Stimulated activated naive CD4-positive, alpha-beta T cell treated with Interleukin-2 at 50 U/mL for 16 hours (primary cell): ENCODE measurements at regions not wholly inside any gene's neighbourhood (a gene's known extent, or its start where the extent isn't known, plus 50 kb on each side); places are given as distances from the start of the nearest gene placed in this dataset.
"Not testable (repeated sequence)": the region's sequence is repeated elsewhere in the genome, so short reads cannot be mapped to it uniquely, and the experiment has no call there.

ENCODE experiments used
- DNase-seq: peaks from one replicate; lab custom pipeline; 2025; lab: John Stamatoyannopoulos, UW

DNA sequence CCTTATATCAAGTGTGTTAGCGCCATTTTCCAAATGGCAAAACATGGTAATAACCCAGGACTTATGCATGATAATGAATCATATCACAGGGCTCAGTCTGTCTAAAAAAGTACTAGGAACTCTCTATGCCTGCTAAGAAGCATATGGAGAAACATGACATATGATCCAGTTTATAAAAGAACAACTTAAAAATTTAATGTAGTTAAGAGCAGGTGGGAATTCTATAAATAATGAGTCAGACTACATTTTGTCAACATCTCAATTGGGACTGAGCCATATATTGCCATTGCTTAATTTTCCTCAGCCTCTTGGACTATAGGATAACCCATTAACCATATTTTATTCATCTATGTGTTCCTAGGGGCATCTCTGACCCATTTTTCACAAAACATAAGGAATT lies 360.4 kb upstream of the AGA start:
- no peak for DNase-seq

DNA sequence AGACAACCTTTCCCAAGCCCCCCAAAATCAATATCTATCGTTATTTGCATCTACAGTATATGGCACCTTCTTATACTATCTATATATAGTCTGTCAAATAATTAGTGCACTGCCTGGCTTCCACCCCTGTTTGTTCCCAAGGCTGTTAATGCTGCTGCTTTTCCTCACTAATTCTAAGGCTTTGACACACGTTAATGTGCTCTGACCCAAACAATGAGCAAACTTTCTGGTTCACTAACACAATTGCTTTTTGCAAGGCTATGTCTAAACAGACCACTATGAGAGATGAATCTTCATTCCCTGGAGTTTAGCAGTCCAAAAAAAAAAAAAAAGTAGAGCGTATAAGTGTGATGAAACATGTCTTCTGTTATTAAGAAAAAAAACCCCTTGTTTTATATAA lies 360.9 kb upstream of the AGA start:
- no peak for DNase-seq

DNA sequence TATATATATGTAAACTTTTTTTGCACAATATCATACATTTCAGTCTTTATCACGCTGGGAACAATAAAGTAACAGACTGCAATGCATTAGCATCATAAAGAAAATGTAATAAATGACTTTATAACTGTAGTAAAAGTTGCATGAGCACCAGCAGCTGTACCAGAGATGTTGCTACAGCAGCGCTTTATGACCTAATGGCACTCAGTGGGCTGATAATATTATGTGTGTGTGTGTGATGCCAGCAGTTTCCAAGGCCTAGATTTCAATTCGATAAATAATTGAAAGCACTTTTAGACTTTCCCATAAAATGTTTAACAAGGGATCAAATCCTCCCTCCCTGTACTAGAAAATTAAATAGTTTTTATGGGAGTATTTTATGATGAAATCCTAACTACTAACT lies 367.6 kb upstream of the AGA start:
- DNase-seq: no peak

DNA sequence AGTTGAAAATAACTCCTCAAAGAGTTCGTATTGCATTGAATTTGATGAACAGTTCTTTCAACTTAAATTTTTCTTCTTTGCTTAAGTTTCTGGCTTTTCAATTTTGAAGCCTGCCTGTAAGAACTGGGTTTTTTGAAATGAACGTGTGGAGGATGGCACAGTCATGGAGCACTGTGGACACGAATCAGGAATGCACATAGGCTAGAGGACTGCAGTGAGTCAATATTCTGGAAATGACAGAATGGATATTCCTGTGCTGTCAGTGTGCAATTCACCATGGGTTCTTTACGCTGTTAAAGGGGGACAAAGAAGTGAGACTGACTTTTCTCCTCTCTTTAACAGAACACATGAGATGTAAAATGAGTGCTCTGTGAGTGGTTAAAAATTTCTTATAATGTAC lies 368.0 kb upstream of the AGA start:
- no peak for DNase-seq

DNA sequence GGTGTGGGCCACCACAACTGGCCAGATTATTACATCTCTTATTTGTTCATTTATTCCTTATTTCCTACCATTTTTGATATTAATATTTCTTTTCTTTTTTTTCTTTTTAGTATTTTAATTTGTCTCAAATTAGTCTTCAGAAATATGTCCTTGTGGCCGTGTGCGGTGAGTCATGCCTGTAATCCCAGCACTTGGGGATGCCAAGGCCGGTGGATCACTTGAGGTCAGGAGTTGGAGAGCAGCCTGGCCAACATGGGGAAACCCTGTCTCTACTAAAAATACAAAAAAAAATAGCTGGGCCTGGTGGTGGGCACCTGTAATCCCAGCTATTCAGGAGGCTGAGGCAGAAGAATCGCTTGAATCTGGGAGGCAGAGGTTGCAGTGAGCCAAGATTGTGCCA lies 376.2 kb upstream of the AGA start:
- not testable (repeated sequence) for DNase-seq

DNA sequence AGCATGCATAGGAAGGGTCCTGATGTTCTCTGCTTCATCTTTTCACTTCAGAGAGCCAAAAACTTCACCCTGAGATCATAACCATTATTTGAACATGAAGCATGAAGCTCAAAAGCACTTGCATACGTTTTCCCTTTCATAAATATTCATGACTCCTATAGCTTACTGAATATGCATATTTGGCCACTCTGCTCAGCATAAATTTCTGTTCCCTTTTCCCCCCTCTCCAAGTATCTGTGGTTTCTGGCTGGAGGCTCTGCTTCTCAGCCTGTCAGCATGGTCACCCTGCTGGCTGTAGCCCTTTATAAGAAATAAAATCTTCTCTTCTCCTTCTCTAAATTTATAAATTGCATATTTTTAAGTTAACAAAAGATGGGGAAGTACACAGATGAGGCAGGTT lies 384.7 kb upstream of the AGA start:
- no peak for DNase-seq

DNA sequence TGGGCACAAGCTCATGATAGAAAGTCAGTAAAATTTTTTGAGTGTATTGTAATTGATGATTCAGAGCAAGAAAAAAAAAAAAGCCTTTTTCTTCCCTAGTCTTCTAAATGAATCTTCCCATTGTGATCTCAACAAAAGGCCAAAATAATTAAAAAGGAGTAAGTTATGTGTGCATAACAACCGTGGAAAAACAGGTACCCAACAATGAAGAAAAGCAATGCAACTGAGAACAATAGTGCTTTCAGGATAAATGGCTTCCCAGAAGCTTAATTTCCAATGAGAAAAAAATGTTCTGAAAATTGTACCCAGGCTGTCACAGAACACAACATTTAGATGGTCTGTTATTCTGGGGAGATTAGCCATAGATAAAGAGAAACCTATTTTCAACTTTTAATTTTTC lies 399.0 kb upstream of the AGA start:
- no peak for DNase-seq

DNA sequence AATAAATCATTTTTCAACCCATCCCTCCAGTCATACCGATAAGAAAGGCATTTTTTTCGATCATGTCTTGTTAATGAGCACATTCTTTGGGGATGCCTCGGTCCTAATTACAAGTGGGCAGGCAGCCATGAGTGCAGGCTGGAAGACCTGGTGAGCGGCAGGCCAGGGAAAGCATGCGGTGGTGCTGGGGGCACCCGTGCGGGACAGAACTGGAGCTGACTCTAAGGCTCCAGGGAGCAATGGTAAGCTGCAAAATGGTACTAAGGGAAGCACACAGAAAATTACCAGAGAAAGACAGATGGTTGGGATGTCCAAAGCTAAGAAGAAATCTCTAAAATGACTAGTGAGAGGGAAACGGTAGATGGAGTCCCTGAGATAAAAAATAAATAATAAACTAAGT lies 411.0 kb upstream of the AGA start:
- no peak for DNase-seq

DNA sequence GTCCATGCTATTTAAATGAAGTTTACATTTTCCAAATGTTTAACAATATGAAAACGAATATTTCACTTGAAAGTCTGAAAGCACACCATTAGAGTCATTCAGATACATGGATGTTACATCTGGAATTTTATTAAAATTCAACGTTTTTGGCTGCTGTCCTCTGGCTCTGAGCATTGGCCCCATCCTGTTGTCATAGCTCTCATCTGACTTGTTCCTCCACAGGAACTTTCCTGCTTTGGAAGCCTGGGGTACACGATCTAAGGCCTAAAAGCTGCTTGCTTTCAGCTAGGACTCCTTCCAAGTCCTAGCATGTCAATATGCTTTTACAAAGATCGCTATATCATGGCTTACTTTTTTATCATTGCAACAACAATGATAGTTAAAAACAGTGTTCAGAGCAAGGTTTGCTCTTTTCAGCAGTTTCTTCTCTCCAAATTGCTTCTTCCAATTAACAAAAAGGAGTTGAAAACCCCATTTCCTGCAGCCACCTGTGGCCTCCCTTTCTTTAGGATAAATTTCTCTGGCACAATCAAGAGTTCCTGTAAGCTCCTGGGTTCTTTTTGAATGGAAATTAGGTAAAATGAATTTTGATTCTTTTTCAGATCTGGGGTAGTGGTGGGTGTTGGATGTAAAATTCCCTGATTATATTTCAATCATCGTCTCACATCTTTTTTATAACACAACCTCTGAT lies 413.4 kb upstream of the AGA start:
- no peak for DNase-seq

DNA sequence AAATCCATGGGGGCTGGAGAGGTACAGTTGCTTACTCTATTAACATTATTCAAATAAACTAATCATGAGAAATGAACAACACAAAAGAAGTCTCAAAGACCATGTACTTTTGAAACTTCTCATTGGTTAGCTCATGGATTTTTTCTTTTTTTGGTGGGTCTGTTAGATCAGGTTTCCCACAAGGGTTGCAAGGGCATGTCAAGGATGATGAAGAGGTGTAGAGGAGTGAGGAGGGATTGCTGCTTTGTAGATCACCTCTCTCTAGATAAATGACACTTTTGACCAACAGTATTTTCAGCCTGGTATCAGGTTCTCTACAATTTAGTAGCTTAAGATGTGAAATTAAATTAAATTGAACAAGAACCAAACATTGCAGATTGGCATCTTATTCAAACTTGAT lies 417.9 kb upstream of the AGA start:
- no peak for DNase-seq

DNA sequence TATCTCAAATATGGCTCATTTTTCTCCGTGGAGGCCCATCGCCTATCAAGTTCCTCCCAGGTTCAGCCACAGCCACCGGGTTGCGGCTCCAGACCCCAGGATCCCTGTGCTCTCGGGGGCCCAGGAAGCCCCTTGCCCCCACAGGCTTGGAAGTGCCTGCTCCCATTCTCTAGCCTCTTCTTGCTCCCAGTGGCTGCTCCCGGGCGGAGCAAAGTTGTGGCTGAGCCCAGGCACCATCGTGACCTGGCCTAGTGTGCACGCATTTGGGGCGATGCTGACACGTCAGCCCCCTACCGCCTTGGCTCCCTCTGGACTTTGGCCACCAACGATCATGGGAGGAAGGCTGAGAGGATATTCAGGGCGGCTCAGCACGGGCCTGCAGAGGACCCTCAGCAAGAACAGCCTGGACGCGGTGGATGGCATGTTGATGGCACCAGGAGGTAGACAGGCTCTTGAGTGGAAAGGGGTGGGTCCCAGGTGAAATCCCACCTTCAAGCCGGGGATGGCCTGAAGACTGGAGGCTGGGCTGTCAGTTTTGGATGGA lies 419.4 kb upstream of the AGA start:
- no peak for DNase-seq

DNA sequence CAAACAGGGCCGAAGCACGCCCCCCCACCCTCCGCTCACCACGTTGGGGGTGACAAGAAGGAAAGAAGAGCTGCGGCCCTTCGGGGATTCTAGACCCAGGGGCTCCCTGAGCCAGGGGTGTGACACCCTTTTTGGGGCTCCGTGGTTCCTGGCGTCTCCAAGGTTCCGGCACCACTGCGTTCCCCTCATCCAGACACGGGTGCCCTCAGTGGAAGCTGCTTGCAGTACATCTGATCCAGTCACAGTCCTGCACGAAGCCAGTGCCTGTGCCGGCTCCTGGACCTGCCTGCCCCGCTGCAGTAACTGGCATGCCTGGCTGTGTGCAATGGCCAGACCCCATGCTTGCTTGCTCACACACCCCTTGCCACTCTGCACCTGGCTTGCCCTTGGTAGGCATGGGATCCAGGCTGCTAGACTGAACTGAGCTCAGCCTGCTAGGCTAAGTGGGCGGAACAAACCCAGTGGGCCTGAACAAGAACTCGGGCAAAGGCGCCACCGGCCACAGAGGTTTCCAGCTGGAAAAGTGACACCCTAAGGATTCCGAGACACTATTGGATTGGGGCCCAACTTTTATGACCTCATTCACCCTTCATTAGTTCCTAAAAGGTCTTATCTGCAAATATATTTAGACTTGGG lies 420.4 kb upstream of the AGA start:
- DNase-seq: no peak

DNA sequence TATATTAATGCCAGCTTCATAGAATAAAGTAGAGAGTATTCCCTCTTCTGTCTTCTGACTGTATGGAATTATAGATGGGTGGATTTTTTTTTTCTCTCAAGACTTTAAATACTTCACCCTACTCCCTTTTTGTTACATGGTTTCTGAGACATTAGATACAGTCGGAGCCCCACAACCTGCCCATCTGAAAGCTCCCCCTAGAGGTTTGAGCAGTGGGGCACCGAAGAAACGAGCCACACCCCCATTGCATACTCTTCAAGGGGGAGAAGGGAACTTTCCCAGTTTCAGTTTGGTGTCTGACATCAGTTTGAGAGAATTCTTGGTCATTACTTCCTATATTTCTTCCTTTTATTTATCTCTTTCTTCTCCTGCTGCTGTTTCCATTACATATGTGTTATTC lies 437.6 kb upstream of the AGA start:
- no peak for DNase-seq

DNA sequence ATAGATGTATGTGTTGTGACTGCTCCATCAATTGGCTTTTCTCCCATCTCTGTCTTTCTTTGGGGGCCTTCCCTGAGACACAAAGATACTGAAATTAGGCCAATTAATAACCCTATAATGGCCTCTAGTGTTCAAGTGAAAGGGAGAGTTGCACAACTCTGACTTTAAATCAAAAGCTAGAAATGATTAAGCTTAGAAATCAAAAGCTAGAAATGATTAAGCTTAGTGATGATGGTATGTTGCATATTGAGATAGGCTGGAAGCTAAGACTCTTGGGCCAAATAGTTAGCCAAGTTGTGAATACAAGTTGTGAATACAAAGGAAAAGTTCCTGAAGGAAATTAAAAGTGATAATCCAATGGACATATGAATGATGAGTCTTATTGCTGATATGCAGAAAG lies 452.9 kb upstream of the AGA start:
- no peak for DNase-seq

DNA sequence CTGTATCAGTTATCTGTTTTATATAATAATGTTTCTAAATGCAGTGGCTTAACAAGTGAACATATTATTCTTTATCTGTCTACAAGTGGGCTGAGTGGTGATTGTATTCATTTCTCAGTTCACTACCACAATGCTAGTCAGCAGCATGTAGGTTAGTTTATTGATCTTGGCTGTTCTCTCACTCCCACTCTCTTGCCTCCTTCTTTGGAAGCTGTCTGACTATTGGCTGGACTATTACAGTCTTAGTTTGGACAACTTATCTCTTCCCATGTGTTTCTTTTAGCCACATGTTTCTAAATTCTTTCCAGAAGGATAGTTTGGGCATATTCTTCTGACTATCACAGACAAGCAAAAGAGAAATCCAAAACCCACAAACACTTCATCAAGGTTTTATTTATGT lies 459.5 kb upstream of the AGA start:
- DNase-seq: no peak

DNA sequence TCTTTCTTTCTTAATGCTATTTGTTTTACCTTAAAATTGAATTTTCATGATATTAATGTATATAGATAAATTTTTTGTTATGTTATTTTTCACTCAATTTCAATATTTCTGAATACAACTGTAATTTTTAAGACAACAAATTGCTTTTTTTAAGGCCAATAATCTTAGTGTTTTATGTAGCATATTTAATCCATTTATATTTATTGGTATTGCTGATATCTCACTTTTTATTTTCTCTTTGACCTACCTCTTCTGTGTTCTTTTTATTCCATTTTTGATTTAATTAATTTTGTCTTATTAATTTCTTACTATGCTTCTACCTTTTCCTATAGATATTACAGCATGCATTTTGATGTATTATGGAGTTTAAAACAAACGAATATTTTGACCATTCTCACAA lies 460.1 kb upstream of the AGA start:
- DNase-seq: no peak

DNA sequence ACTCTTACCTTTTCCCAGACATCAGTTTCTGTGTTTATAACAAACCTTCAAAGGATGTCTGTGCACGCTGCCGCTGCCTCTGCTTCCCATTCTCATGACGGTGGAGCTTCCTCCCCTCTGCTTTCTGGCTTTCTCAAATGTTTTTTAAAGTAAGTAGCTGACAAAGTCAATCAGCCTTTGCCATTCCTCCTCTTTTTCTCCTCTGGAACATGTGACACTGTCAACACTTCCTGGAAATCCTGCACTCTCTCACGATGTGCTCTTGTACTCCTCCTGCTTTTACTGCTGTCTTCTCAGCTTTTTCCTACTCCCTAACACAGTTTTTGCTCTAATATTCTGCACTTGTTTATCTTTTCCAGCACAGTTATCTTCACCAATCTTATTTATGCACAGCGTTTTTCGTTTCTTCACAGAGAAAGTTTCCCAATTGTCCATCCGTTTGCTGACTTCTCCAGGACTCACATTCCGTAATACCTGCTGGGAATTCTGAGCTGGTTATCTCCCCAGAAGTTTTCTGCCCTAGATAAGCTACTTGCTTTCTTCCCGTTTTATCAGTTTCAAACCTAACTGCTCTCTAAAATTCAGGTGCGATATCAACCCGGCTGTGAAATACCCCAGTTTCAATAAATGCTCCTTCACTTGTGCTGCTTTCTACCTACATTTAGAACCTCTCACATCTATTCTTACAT lies 465.6 kb upstream of the AGA start:
- no peak for DNase-seq

DNA sequence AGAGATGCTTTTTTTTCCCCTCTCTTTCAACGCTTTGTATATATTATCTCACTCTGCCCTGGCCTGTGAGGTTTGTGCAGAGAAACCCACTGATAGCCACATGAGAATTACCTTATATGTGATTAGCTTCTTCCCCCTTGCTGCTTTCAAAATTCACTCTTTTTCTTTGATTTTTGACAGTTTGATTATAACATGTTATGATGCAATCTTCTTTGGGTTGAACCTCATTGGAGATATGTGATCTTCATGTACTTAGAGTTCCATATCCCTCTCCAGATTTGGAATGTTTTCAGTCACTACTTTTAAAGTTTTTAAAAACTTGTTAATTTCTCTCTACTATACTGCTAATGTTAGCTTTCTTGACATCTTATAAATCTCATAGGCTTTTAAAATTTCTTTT lies 479.5 kb upstream of the AGA start:
- DNase-seq: no peak

DNA sequence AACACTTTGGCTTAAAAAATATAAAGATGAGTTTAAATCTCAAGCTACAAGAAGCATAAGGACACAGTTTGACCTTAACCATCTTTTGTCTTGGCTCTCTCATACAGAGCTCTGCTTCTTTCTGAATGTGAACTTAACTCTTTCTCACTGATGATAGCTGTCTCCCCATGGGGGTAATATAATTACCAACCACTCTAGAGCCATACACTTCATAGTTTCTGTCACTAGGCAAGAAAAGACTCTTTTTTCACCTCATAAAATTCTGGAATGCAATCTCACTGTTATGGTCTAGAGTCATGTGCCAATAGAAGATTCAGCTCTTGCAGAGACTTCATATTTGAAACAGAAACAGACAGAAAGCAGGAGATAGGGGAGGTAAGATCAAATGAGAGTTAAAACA lies 481.7 kb upstream of the AGA start:
- no peak for DNase-seq

DNA sequence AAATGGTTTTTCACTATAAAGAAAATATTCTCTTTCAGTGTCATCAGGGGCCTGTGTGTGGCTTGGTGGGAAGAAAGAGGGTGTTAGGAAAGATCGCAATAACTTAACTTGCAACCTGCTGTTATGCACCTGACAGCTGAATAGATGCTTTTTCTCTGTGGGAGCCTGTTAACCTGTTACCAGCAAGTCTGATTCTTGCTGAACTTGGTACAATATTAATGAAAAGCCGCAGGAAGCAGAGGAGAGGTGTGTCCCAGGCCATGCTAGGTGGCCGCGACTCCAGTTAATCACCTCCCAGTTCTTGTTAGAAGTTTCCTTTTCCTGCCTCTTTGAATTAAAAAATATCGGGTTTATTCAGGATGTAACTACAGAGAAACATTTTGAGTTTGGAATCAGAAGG lies 494.8 kb upstream of the AGA start:
- DNase-seq: no peak

DNA sequence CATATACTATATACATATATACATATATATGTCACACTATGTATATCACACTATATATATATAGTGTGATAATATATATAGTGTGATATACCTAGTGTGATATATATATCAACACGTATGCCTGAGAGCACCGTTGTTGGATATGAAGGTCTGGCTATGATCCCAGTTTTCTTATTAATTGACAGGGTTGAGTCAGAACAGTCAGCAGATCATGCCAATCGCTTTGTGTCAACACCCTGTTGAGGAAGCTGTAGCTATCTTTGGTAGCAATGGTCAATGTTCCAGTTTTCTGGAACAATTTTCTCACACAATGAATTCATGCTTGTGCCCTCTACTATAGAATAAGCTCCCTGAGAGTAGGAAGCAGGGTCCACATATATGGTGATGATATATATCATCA lies 496.0 kb upstream of the AGA start:
- DNase-seq: no peak

DNA sequence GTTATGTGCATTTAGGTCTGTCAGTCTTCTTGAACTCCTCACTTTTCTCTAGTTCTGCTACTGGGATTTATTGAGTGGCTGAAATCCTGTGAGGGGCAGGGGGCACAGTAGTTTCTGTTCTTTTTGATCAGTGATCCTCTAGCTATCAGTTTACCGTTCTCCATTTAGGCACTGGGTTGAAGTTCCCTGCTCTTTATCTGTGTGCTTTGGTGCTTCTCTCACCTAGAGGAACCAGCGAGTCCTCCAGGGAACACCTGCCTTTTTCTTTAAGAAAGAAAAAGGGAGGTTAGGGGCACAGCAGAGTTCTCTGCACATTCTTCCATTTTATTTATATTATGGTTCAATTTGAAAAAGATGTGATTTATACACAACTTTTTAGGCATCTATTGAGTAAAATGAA lies 503.0 kb upstream of the AGA start:
- no peak for DNase-seq

DNA sequence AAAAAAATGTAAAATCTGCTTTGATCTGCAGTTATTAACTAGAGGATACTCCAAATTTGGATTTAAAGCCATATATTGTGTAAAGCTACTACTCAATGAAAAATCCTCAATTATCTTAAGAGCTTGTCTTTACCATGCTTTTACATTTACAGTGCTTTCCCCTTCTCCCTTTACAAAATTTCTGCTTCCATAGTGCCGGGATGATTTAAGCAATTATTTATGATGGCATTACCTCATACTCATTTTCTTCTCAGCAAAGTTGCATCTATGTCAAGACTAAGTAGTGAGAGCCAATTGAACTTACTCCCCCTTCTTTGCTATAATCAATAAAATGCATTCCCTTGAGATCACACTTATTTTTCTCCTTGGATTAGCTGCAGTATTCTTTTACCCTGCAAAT lies 505.4 kb upstream of the AGA start:
- no peak for DNase-seq

DNA sequence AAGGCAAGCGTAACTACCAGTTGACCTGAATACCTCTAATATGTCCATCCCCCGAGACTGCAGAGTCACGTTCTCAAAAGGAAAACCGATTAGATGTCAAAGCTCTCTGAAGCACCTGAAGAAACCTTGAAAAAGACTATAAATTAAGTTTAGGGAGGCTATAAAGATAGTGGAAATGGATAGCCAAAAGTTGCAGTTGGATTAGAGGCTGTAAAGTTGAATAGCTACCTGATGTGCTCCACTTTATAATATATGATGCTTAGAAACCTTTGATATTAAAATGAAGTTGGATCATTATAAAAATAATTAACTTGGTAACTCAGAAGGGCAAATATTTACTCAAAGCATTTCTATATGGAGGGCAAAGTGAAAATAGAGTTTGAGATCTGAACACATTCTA lies 506.6 kb upstream of the AGA start:
- DNase-seq: no peak
